NCI-H524 treated with DMSO at 0.1 percent for 48 hours (cell line): ENCODE measurements at regions not wholly inside any gene's neighbourhood (a gene's known extent, or its start where the extent isn't known, plus 50 kb on each side); places are given as distances from the start of the nearest gene placed in this dataset.
"Not testable (repeated sequence)": the region's sequence is repeated elsewhere in the genome, so short reads cannot be mapped to it uniquely, and the experiment has no call there.

Experiments
- DNase-seq: peaks from one replicate; lab custom pipeline; 2025; lab: John Stamatoyannopoulos, UW

DNA sequence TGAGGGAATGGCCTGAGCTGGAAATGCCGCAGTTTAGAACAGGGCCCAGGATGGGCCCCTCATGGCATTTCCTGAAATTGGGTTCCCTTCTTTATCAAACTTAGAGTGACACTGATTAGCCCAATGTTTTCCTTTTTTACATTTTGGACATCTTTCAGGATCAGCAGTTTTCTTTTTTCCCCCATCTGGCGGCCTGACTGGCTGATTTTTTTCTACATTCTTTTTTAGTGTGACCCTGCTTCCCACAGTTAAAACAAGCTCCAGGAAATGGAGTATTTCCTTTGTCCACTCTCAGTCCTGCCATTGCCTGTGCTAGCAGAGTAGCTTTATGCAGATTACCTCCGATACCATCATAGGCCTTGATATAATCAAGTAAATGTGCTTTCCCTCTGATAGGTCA lies 185.8 kb upstream of the IGF1 start:
- DNase-seq, result not testable (repeated sequence)

DNA sequence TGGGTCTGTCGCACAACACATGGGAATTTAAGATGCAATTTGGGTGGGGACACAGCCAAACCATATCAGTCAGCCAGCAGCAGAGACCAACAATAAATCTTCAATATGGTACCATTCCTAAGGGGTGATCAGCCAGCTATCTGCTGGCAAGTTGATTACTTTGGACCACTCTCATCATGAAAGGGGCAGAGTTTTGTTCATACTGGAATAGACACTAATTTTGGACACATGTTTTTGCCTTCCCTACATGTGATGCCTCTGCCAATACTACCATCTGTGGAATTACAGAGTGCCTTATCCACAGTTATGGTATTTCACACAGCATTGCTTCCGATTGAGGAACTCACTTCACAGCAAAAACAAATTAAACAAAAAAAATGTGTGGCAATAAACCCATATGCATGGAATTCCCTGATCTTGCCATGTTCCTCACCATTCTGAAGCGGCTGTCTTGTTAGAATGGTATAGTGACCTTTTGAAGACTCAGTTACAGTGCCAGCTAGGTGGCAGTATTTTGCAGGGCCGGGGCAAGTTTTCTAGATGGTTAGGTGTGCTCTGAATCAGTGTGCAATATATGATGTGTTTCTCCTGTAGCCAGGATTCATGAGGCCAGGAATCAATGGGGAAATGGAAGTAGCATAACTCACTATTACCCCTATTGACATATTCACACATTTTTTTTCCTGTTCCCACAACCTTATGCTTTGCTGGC lies 179.0 kb upstream of the IGF1 start:
- DNase-seq, result no peak

DNA sequence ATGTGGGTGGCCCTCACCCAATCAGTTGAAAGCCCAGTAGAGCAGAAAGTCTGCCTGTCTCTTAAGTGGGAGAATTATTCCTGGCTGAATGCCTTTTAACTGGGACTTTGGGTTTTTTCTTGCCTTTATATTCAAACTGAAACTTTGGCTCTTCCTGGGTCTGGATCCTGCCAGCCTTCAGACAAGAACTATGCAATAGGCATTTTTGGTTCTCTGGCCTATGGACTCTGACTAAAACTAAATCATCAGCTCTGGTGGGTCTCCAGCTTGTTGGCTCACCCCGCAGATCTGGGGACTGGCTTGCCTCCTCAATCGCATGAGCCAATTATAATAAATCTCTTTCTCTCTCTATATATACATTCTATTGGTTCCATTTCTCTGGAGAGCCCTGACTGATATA lies 173.0 kb upstream of the IGF1 start:
- no peak for DNase-seq

DNA sequence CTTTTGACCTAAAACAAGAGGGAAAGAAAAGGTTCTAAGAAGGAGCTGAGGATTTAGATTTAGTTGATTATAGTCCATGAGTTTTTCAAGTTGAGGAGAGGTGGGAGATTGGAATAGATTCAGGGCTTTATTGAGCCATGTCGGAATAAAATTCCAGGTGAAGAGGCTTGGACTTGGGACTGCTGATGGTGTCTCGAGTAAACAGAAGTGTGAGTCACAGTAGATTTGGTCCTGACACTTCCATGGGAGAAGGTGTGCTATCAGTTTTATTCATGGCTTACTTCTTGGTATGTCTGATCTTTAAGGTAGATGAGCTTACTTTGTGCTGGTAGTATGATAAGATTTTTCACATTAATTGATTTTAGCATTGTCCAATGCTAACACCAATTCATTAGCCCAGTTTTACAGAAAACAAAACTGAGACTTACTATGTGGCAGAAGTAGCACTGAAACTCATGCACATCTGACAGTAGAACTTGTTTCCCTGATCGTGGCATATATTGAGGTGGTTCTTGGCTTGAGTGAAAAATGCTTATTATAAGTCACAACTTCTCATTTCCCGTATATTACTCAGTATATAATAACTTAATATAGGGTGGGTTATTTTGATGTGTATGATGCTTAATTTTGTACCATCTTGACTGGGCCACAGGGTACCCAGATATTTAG lies 172.4 kb upstream of the IGF1 start:
- DNase-seq, result no peak

DNA sequence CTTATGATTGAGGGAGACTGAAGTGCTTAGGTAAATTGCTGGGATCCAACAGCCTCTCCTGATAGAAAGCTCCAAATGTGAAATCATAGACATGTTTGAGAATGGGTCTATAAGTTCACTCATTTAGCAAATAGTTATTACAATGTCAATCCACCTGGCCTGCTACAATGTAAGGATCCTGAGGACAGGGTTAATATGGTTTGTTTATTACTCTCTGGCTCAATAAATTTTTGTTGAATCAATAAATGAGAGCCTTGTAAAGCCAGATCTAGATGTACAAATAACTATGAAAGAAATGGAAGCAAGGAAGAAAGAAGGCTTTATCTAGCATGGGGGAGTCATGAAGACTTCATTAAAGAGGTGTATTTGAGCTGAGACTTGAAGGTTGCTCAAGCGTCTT lies 165.6 kb upstream of the IGF1 start:
- no peak for DNase-seq

DNA sequence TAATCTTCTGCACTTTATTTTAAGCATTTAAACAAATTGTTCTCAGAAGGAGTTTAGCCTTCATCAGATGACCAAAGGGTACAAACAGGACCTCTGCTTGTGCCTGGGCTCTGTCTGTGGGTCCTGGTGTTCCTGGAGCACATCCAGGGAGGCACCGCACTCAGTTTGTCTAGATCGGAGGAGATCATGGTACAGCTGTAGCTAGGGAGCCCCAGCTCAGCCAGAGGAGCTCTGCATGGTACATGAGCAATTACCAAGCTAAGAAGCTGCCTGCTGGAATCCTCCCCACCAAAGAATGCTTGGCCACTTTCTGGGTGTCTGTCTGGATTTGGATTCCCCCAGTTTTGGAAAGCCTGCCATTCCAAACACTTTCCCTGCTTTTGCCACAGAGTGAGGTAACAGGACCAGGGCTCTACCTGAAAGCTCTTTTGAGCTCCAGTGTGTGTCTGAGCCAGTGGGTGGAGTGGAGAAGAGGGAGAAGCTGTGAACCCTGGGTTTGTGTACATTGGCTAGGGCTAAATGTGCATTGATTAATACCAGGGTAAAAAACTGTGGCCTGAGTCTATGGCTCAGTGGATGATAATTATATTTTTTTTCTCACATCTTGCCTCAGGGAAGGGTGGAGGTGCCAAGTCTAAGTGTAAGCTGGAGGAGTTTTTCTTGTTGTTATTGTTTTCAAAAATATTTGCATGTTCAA lies 163.7 kb upstream of the IGF1 start:
- DNase-seq, result no peak

DNA sequence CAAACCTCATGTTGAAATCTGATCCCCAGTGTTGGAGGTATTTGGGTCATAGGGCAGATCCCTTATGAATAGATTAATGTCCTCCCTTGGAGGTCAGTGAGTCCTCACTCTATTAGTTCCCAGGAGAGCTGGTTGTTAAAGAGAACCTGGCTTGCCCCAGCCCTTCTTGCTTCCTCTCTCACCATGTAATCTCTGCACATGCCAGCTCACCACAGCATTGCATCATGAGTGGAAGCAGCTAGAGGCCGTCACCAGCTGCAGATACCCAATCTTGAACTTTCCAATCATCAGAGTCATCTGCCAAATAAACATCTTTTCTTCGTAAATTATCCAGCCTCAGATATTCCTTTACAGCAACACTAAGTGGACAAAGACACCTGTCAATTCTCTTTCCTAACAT lies 161.8 kb upstream of the IGF1 start:
- DNase-seq, result no peak

DNA sequence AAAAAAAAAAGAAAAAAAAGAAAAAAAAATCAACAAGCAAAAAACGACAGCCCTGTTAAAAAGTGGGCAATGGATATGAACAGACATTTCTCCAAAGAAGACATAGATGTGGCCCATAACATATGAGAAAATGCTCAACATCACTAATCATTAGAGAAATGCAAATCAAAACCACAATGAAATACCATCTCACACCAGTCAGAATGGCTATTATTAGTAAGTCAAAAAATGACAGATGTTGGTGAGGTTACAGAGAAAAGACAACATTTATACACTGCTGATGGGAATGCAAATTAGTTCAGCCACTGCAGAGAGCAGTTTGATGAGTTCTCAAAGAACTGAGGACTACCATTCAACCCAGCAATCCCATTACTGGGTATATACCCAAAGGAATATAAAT lies 160.3 kb upstream of the IGF1 start:
- DNase-seq, result not testable (repeated sequence)

DNA sequence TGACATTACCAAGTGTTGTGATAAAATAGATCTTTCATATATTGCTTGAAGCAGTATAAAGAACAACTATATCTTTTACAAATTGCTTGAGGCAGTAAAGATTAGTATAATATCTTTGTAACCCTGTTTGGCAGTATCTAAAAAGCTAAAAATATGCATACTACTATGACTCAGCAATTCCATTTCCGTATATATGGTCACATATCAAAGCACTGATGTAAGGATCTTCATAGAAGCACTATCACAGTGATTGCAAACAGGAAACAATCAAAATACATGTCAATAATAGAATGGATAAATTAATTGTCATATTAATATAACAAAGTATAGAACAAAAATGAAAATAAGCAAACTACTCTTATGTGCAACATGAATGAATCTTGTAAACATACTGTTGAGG lies 158.4 kb upstream of the IGF1 start:
- DNase-seq, result no peak

DNA sequence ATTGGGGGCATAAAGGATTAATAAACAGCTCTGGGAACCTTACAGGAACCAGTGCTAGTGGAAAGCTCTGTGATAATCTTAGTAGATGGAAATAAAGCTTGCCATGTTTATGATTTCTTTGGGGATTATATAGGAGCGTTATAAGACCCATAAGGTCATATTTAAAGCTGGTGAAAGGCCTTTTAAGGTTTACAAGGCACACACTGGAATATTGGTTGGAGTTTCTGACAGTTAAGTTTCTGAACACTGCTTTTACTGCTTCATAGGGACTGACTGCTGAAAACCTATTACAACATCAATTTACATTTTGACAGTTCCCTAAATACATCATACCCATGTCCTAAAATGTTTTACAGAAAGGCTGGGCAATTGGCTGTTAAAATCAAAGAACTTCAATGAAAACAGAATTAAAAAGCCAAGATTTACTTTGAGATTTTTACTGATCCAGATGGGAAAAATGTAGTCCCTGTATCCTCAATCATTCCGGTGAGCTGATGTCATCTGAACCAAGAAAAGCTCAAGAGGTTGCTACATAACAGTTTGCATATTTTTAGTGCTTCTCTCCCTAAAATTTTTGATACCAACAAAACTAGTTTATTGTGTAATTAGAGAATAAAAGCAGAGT lies 153.7 kb upstream of the IGF1 start:
- DNase-seq, result no peak

DNA sequence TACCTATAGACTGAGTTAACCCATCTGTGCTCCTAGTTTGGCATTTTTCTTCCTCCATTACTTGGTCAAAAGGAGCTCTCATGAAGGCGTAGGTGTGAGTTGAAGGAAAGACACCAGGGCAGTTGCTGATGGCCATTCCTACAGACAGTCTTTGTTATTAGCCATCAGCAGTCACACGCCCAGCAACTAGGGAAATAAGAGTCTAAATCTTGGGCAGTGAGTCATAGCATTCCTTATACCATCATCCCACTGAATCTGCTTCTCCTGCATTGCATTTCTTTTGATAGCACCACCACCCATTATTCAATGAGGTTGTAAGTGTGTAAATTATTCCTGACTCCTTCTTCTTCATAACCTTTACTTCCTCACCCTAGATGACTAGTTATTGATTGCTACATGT lies 150.9 kb upstream of the IGF1 start:
- no peak for DNase-seq

DNA sequence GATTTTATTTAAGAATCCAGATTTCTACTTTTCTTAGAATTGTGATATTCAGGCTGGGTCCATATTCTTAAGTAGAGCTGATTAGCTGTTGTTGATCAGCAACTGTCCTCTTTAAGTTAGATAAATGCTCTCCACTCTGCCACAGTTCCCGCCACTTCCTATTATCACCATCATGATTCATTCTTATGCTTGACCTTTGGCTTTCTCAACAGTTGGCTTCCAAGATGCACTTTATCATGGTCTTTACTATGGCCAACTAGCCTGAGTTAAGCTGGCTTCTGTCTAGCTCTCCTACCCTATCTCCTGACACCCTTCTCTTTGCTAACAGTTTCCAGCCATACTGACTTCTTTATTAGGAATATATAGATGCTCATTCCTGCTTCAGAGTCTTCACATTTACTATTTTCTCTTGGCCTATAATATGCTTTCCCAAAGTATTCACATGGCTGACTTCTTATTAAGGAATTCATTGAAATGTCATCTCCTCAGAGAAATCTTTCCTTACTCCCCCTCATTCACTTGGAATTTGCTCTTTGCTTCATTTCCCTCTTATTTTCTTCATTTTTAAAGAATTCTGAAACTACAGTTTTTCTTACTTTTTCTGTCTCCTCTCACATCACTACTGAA lies 149.0 kb upstream of the IGF1 start:
- DNase-seq, result no peak

DNA sequence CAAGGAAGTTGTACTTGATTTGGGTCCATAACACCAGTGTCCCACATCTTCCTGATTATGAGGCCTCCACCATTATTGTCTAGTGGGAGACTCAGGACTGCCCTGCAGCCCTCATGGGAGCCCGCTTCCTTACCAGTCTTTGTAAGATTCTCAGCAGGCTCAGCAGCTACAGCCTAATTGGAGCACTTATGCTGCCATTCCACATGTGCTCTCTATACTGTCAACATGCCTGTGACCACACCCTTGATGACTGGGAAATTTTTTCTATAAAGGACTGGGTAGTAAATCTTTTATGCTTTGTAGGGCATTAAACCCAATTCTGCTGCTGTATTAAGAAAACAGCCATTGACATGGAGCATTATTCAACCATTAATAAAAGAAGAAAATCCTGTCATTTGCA lies 145.5 kb upstream of the IGF1 start:
- DNase-seq, result no peak

DNA sequence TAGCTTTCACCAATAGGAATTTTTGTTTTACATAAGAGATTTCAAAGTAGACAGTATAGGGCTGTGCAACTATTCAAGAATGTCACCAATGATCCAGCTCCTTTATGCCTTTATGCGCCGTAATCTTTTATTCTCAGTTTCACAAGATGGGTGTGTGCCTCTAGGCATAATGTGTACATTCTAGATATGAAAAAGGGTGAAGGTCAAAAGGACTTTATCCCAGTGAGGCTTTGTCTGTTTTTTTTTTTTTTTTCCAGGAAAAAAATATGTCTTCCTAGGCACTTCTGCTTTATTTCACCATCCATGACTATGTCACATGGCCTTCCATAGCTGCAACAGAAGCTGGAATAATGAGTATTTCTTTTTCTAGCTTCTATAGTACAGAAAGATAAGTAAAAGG lies 142.3 kb upstream of the IGF1 start:
- no peak for DNase-seq

DNA sequence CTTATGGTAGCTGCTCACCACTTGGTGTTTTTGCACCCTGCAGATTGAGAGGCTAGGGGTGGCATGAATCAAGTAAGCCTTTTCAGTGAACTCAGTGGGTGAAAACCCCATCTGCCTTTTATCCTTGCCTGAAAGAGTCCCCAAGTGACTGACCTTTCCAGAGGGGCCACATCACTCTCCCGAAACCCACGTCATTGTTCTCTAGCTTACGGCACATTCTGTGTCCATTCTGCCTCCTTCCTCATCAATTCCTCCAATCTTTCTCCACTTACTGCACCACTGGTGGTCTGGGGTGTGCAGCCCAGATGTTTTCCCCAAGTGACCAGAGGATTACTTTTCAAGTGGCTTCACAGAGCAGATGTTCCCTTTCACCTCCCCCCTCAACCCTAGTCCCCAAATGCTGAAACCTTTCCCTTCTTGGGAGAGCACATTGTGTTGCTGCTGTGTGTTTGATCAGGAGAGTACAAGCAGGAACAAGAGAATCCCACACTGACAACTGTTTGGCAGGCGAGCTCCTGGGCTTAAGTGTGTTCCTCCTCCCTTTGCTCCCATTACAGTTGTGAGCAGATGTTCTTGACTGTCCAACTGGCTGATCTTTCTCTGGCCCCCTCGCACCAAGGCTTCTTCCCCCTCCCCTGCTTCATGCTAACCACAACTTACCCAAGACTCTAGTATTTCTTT lies 138.0 kb upstream of the IGF1 start:
- no peak for DNase-seq

DNA sequence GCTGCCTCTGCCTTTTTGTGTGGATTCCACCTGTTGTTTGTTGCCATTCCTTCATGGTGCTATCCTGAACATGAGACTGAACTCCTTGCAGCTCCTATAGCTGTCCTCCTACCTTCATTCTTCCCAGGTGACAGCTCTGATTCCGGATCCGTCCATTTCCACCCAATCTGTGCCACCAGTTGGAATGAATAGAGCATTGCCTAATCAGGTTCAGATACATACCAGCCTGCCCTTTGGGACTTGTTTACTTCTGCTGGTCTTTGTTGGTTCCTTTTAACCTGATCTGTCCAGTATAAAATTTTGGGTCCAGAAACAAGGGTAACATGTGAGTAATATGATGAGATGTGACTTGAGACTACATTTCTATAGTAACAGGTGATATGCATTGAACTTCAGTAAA lies 136.3 kb upstream of the IGF1 start:
- no peak for DNase-seq

DNA sequence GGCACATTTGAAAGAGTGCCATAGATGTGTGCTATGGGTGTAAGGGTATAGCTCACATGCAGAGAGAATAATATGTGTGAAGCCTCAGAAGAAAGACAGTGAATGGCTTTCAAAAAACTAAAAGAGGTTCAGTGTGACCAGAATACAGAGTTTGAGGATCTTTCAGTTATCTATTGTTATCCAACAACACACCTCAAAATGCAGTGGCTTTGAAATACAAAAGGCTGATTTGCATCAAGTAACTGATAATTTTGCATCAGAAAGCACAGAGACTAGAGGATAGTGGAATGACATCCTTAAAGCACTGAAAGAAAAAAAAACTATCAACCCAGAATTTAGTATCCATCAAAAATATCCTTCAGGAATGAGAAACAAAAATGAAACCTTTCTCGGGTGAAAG lies 131.6 kb upstream of the IGF1 start:
- no peak for DNase-seq

DNA sequence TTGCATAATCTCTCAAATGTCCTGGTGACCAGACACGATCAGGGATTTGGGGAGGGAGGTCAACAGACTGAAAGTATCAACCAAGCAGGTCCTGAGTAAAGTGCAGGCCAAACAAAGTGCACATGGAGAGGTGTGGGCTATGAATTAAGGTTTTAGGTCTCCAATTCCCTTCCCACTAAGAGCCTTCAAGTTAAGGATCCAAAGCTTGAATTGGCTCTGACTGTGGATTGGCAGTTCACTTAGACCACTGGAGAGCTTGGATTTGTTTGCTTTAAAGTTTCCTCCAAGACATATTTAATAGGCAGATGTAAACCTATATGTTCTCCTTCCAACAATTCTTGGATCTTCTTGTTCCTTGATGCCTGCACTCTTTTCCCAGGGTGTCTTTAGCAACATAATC lies 129.6 kb upstream of the IGF1 start:
- DNase-seq, result no peak

DNA sequence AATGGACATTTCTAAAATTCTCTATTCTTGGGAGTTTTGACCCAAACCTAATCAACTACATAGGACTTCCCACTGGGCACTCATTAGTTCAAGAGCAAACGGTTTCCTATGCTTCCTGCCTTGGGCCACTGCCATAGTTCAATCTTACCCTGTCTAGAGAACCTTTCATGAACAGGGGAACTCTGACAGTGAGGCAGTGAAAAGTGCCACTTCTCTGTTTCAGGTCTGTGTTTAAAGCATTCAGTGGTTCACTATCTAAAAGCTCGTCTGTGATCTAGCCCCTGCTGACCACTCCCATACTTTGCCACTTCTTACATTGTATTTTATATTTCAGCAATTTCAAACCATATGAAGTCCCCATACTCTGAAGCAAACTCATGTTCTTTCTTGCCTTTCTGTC lies 122.7 kb upstream of the IGF1 start:
- DNase-seq, result no peak

DNA sequence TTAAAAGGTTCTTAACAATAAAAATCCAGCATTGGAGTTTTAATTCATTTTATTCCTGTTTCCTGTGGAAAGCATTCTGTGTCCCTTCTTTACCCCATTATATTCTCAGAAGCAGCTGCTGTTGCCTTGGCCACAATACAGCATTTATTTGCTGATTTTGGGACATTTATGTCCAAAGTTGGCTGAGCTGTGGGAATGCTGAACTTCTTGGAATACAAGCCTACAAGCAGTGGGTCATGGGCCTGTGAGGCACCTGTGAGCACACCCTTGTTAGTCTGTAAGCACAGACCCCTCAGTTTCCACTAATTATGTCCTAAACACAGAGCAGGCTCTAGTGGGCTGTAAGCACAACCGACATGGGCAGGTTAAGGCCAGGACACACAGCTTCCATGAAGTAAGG lies 122.2 kb upstream of the IGF1 start:
- DNase-seq, result no peak

DNA sequence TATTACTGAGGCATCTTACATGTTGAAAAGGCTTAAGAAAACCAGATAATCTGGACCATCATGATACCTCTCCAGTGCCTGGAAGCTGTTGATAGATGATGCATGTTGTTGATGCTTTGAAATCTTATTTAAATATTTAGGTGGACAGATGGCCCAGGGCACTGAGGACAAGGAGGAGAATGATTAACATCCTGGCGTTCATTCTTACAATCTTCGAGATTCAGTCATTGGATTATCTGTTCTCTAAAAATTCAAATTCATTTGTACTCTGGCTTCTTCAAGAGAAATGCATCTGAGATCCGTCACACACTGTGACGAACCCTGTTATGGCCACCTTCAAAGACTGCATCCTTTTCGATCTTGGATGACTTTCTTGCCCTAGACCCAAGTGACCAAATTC lies 121.3 kb upstream of the IGF1 start:
- peak; percentile 52 for DNase-seq

DNA sequence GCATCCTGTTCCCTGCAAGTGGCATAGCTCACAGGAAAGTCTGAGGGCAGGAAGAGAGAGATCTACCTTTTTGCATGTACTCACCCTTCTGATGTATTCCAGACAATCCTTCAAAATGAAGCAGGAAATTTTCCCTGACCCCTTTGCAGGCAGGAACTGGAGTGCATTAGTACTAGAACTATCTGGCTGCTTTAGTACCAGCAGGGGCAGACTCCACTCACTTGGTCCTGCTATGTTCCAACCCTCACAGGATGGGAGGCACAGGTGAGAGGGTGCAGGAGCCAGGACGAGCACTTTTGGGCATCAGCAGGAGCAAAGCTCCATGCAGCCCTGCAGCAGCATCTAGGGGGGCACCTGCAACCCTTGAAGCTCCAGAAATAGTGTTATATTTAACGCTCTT lies 116.3 kb upstream of the IGF1 start:
- DNase-seq, result no peak
